ENCODE measurements at regions not wholly inside any gene's neighbourhood (a gene's known extent, or its start where the extent isn't known, plus 50 kb on each side); places are given as distances from the start of the nearest gene placed in this dataset.

- no peak overlapping the region for H3K56ac ChIP-seq (replicated peaks; ENCODE audit: insufficient read length, low read depth, low read length)
- H3K23me2 ChIP-seq (ENCODE audit: low read depth, low read length), result no peaks in the 10 kb centered on the region
- no peak overlapping the region for H4K5ac ChIP-seq (ENCODE audit: insufficient read length, low read depth, low read length)
- H3K9me3 ChIP-seq (ENCODE audit: insufficient read depth in 2 of 2, low read depth in 1 of 2, low read length in 1 of 2), result no peaks in the 10 kb centered on the region
- H2AK5ac ChIP-seq (ENCODE audit: low read depth, low read length), result no peak overlapping the region
- H3K9ac ChIP-seq (replicated peaks in 1 of 4; ENCODE audit: extremely low read depth in 1 of 4, low read depth in 3 of 4, low read length in 3 of 4), result no peak overlapping the region
- POLR2A ChIA-PET (ENCODE audit: partially characterized antibody), result interaction anchor here (0.7 to 1.5 kb wide), 2 partner anchors 41 to 223 kb away, joined by 3 read pairs; partner anchors contain the start of gene ZNF644
- H3K4me3 ChIP-seq (ENCODE audit: extremely low read depth in 1 of 4, insufficient read depth in 2 of 4, low read depth in 3 of 4, low read length in 4 of 4), result no peak overlapping the region
- H3K14ac ChIP-seq (ENCODE audit: insufficient read length), result no peak overlapping the region
- H2AFZ ChIP-seq (ENCODE audit: low read length), result no peak overlapping the region
- H2BK5ac ChIP-seq (ENCODE audit: low read depth, low read length), result no peak overlapping the region
- FAIRE-seq (no peak), DNase-seq (ENCODE audit: low read depth in 1 of 2, low spot score in 2 of 2) (no peak)
- no peak overlapping the region for H2BK12ac ChIP-seq (ENCODE audit: low read depth, low read length)
- no peaks in the 10 kb centered on the region for H3K79me2 ChIP-seq (ENCODE audit: control insufficient read depth in 1 of 2, insufficient read depth in 2 of 2, low read length in 2 of 2)
- 88% methylated on average over 1 of the region's 1 CpG; no CpG with 5 or more reads in 1 of the 2 experiments for WGBS, 2 experiments (ENCODE audit: extremely low coverage in 1 of 2, insufficient coverage in 1 of 2, insufficient read length in 1 of 2, insufficient replicate concordance in 2 of 2, low coverage in 1 of 2, low lambda C conversion rate in 2 of 2, missing lambda C conversion rate in 1 of 2)
- H3K79me1 ChIP-seq (ENCODE audit: low read depth, low read length), result no peaks in the 10 kb centered on the region
- no peak overlapping the region for H4K8ac ChIP-seq (ENCODE audit: extremely low read depth, insufficient read depth, low read length)
- CTCF ChIA-PET (ENCODE audit: partially characterized antibody), result interaction anchor here (1.0 to 1.3 kb wide), 5 partner anchors 13 to 76 kb away, joined by 3 to 6 read pairs (median 4); no protein-coding TSS in a partner anchor
- no peak overlapping the region for H3K23ac ChIP-seq (ENCODE audit: insufficient read length)
- no peak overlapping the region for H3K4ac ChIP-seq (replicated peaks; ENCODE audit: insufficient read length, low read depth, low read length)
- H3K4me1 ChIP-seq (replicated peaks in 1 of 4; ENCODE audit: control insufficient read depth in 3 of 4, insufficient read depth in 4 of 4, low read length in 3 of 4), result no peaks in the 10 kb centered on the region
- H3K36me3 ChIP-seq (ENCODE audit: control insufficient read depth in 2 of 4, insufficient read depth in 4 of 4, low read length in 3 of 4), result no peaks in the 10 kb centered on the region
- no peak overlapping the region for H2BK15ac ChIP-seq (ENCODE audit: low read length)
- no peak overlapping the region for H4K91ac ChIP-seq (replicated peaks; ENCODE audit: insufficient read length, low read length)
- no peak overlapping the region for H3K18ac ChIP-seq (ENCODE audit: extremely low read depth, low read length)
- no peaks in the 10 kb centered on the region for H4K20me1 ChIP-seq (replicated peaks in 1 of 2; ENCODE audit: control insufficient read depth in 1 of 2, insufficient read depth in 2 of 2, low read length in 2 of 2)
- no peaks in the 10 kb centered on the region for H3K27me3 ChIP-seq (replicated peaks in 1 of 4; ENCODE audit: control insufficient read depth in 3 of 4, extremely low read depth in 1 of 4, insufficient read depth in 3 of 4, low read length in 3 of 4)
- no peak overlapping the region for H2BK120ac ChIP-seq (replicated peaks; ENCODE audit: low read depth, low read length)
- no peak overlapping the region for H2BK20ac ChIP-seq (ENCODE audit: low read length)
- no peak overlapping the region for H3K27ac ChIP-seq (ENCODE audit: low read depth, low read length)
- H3K4me2 ChIP-seq (ENCODE audit: insufficient read depth in 1 of 2, low read depth in 2 of 2, low read length in 2 of 2), result no peak overlapping the region
- no peak for TF ChIP-seq TAF7 (optimal IDR thresholded peaks at IDR 0.05; ENCODE audit: borderline replicate concordance, low read depth, low read length)
- no peak for TF ChIP-seq BCL11A (IDR thresholded peaks at IDR 0.05; ENCODE audit: low read depth in 2 of 2, low read length in 2 of 2)
- TF ChIP-seq CTBP2 (IDR thresholded peaks at IDR 0.05; ENCODE audit: borderline replicate concordance, insufficient read depth, insufficient read length, low read length), result no peak
- TF ChIP-seq USF2 (IDR thresholded peaks at IDR 0.05; ENCODE audit: low read length), result no peak
- no peak for TF ChIP-seq SP2 (IDR thresholded peaks at IDR 0.05; ENCODE audit: low read length)
Observed at GRCh38 chr1:90798344-90798743, 81.2 kb upstream of the BARHL2 start.

Measured in H1 (cell line).